Right ventricle myocardium superior (tissue), 1 donor: ENCODE measurements at regions not wholly inside any gene's neighbourhood (a gene's known extent, or its start where the extent isn't known, plus 50 kb on each side); places are given as distances from the start of the nearest gene placed in this dataset.
A peak's percentile ranks its signal among the peaks of the same experiment; 100 is the strongest.
"Not testable (repeated sequence)": the region's sequence is repeated elsewhere in the genome, so short reads cannot be mapped to it uniquely, and the experiment has no call there.

ENCODE experiments used
- ATAC-seq: fragments of 200-7000 bp; cut with Tn5 transposase; one replicate; pipeline ENCODE4 v1.9.1; 2020; ENCODE audit warnings: mild to moderate bottlenecking; ENCODE audit not compliant: poor library complexity
- DNase-seq: peaks from one replicate; pipeline ENCODE4 v3.0.0-alpha.2; 2020
- intact Hi-C: fragments of 100-400 bp; cut with DNase I; formaldehyde crosslinking; loops from one replicate; pipeline ENCODE4 v1.11.2; 2022
- donor health status: DM: no; HTN: yes; CAD: no; lungs with severe emphysema.

DNA sequence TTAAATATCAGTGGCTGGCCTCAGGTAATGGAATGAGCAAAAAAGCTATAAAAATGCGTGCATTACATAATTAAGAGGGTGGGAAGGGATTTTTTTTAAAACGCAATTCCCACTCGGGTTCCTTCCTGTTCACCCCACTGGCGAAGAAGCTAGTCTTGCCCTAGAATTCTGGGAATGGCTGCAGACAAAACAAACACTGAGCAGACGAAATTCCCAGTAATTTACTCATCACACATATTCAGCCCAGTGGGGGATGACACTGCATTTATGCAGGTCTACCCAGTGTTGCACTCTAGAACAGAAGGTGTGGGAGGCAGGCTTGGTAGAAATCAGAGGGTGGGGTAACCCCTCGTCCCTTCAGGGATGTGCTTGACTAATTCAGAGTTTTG lies 2695.0 kb upstream of the DEFB115 start:
- DNase-seq (no peak), ATAC-seq (no peak)
- intact Hi-C loops, result no loop called here

DNA sequence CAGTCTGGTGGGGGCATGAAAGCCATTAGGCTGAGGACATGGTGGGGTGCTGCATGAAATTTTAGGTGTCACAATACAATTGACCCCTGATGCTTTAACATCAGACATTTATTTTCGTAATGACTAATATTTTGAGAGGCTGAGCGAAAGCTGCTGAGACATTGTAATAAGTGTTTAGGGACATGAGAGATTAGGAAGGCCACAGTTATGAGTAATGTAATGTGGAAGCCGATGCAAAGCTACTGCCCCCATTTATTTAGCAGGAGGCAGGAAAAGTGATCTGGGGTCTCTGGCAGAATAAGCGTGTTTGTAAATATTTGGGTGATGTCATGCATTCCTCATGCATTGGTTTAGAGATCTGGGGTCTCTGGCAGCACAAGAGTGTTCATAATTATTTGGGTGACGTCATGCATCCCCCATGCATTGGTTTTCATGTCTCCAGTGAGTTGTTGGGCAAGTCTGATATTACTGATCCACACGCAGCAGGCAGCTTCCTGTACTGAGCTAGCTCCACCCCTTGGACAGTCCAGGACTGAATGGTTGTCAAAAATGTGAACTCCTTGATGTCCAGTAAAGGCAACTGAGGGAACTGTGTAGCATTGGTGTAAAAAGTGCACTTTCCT lies 2694.5 kb upstream of the DEFB115 start:
- DNase-seq, ATAC-seq, intact Hi-C loops: not testable (repeated sequence)

DNA sequence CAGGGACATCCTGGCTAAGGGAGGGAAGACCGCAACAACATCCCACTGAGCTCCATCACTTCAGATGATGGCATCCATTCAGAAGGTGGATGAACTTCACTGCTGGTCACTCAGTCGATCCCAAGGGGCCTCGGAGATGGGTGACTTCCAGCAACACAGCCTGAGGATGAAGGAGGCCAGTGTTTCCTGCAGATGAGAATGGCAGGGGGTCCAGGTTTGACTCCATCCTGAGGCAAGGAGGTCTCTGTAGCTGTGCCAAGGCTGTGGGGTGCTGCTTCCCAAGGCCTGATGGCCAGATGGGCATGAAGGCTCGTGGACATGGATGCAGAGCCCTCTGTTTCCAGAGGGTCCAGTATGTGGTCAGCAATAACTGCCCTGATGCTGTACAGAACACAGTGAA lies 2693.4 kb upstream of the DEFB115 start:
- DNase-seq, ATAC-seq, intact Hi-C loops: not testable (repeated sequence)

DNA sequence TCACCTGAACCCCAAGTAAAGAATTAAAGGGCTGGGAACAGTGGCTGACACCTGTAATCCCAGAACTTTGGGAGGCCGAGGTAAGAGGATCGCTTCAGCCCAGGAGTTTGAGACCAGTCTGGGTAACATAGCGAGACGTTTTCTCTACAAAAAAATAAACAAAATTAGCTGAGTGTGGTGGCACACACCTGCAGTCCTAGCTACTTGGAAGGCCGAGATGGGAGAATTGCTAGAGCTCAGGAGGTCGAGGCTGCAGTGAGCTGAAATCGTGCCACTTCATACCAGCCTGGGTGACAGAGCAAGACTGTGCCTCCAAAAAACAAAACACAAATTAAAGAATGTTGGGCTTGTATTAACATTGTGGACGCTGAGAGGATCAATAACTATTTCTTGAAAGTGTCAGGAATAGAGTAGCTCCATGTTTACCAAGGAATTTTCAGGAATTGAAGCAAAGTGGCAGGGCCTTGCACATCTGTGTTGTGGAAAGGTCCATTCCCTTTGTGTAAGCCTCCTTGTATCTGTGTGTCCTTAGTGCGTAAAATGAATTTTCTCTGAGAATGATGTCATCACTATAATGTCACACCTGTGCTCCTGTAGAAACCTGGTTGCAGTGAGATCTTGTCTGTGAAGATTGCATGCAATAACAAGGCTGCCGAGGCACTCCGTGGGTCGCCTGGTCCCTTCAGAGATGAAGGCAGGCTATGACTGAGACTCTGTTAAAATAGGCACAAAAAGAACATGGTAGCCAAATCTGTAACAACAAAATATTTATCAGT lies 2692.6 kb upstream of the DEFB115 start:
- ATAC-seq, DNase-seq, intact Hi-C loops: not testable (repeated sequence)

DNA sequence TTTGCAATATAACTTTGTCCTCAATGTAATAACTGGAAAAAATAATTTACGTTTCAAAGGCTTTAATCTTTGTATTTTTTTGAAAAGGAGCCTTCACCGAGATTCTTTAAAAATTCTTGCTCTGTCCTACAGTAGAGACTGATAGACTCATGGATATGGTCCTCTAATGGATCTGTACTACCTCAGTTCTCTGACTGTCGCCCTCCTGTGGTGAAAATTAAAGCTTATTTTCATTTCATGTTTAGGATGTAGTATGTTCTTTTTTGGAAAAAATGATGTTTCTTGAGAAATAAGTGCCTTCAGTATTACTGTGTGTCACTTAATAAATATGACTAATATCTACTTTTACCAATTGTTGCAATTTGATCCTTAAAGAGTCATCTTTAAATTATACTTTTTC lies 2681.5 kb upstream of the DEFB115 start:
- ATAC-seq, intact Hi-C loops, DNase-seq: not testable (repeated sequence)

DNA sequence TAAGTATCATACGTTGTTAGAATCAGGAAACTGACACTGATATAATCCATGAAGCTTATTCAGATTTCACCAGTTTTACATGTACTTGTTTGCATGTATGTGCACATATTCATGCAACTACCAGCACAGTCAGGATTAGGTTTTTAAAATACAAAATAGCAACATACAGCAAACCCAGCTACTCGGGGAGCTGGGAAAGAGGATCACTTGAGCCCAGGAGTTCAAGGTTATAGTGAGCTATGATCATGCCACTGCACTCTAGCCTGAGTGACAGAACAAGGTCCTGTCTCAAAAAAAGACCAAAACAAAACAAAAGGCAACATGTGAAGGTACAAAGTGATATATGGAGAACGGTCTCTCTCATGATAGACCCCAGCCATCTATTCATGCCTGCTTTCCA lies 2665.8 kb upstream of the DEFB115 start:
- DNase-seq, intact Hi-C loops, ATAC-seq: not testable (repeated sequence)

DNA sequence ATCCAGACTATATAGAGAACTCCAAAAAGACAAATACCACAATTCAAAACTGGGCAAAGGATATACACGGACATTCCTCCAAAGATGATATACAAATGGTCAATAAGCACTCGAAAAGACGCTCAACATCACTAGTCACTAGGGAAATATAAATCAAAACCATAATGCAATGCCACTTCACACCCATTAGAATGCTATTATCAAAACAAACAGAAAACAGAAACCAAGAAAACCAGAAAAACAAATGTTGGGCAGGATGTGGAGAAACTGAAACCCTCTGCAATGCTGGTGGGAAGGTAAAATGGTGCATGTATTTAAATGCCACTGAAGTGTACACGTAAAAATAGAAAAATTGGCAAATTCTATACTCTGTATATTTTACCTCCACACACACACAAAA lies 2664.1 kb upstream of the DEFB115 start:
- not testable (repeated sequence) for ATAC-seq

DNA sequence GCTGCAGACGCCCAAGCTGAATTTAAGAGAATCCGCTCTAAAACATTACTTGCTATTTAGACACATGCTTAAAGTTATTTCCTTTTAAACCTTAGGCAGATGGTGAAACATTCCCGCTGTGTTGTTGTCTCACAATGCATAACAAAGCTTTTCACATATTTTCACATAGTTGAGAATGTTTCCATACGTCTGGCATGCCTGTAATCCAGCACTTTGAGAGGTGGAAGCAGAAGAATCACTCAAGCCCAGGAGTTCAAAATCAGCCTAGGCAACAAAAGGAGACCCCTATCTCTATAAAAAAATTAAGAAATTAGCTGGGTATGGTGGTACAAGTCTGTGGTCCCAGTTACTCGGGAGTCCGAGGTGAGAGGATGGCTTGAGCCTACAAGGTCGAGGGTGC lies 2663.0 kb upstream of the DEFB115 start:
- DNase-seq, ATAC-seq, intact Hi-C loops: not testable (repeated sequence)

More for the DNA sequence above, 2664.1 kb upstream of the DEFB115 start:
- DNase-seq, intact Hi-C loops: not testable (repeated sequence)

DNA sequence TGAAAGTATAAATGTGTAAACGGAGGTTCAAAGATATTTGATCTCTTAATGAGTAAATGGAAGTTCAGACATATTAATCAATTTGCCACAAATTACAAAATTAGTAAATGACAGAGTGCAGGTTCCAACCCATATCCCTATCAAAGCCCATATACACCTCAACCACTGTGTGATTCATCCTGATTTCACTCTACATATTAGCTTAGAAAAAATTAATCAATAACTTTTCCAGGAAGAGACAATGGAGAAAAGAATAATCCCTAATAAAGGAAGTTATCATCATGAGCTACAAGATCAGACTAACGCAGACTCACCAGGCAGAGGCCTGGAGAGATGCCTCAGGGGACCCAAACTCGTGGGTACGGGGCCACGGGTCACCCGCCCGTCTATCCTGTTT lies 2655.5 kb upstream of the DEFB115 start:
- intact Hi-C loops, DNase-seq, ATAC-seq: not testable (repeated sequence)

DNA sequence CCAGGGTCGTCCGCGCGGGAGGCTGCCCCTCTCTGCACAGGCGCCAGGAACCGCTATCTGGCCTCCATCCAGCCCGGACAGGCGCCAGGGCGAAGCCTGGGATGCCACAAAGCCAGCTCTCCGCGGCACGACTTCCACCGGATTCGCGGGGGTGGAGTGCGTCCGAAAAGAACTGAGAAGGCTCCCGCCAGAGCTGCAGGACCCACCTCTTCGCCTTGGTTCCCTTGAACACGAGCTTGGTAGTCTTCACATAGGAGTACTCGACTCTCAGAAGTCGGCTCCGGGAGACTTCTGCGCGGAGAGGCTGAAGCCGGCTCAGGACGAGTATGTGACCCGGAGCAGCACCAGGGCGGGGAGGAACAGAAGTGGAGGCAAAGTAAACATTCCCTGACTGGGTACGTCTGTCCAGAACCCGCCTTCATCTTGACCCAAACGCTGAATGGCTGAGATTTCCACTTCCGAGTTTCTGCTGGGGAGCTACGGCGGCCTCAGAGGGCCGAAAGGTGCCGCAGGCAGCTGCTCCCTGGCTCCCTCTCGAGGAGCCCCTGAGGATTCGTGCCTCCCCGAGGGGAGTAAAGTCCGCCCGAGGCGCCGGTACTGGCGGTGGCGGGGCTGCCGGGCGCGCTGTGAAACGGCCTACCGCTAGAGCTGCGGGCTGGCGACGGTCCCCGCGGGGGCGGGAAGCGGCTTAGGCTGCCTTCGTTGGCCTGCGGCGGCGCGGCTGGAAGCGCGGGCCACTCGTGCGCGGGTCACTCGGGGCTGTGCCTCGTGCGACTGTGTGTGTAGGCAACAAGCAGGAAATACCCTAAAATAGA lies 2654.9 kb upstream of the DEFB115 start:
- ATAC-seq (peak; percentile 100), DNase-seq (peak; percentile 89)
- intact Hi-C loops, result not testable (repeated sequence)

DNA sequence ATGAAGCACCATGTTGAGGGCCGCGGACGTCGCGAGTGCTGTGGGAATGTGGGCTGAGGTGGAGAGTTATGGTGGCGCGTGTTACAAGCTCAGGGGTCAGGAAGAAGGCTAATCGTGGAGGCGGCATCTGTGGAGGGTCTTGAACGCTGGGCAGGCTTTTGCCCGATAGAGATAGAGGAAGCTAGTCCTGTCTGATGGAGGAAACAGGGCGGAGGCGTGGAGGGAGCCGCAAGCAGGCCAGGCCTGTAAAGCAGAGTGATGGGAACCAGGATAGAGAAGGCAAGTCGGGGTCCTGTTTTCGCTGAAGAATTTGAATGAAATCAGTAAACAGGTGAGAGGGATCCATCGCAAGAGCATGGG lies 2654.3 kb upstream of the DEFB115 start:
- DNase-seq, ATAC-seq, intact Hi-C loops: not testable (repeated sequence)

DNA sequence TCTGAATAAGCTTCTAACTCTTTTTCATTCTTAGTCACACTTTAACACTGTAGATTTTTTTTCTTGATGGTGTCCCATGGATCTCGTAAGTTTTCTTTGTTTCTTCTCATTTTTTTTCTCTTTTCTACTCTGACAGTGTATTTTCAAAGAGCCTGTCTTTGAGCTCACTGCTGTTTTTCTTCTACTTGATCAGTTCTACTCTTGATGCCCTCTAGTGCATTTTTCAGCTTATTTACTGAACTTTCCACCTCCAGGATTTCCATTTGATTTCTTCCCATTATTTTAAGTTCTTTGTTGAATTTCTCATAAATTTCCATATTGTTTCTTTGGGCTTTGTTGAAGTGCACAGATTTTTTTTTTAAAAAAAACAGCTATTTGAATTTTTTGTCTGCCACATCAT lies 2641.1 kb upstream of the DEFB115 start:
- no peak for ATAC-seq
- intact Hi-C loops, result no loop called here
- DNase-seq, result no peak

DNA sequence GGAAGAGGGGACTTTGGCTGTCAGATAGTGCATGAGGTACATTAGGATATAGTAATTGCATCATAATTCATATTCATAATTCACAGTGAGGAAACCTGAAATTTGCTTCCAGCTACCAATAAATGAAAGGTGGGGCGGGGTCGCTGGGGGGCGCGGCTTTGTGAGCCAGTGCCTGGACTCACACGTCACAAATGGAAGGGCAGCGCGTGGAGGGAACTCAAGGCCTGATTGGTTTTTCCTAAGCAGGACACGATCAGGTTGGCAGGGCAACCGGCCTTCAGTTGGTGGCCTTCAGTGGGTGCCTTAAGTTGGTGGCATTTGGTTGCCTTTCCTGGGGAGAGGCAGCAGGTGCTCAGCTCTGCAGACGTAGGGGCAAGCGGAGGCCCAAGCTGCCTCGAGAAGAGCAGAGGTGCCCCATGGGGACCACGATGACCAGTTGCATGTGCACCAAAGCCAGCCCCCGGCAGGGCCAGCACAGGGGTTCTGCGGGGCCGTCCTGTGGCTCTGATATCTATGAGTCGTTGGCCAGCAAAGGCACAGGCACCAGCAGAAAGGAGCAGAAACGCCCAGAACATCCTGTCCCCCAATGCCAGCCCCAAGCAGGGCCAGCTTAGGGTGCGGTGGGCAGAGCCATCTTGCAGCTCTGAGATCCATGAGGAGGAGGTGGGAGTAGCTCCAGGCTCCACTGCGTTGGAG lies 2637.4 kb upstream of the DEFB115 start:
- ATAC-seq, intact Hi-C loops: not testable (repeated sequence)
- DNase-seq, result peak; percentile 28

DNA sequence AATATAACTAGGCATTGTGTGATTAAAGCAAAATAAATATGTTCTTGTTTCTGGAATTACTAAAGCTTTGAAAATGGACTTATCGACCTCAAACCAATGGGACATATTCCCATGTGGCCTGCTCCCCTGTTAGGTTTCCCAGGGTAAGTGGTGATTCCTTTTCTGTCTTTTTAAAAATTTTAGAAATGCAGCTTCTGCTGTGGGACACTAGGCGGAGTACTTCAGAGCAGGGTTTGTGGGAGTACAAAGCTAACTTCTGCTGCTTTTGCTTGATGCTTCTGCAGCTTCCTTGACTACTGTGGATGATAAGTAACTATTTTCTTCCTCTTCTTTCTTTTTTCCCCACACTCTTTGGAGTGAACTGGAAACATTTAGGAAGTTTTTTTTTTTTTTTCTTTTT lies 2632.4 kb upstream of the DEFB115 start:
- intact Hi-C loops, DNase-seq, ATAC-seq: not testable (repeated sequence)

DNA sequence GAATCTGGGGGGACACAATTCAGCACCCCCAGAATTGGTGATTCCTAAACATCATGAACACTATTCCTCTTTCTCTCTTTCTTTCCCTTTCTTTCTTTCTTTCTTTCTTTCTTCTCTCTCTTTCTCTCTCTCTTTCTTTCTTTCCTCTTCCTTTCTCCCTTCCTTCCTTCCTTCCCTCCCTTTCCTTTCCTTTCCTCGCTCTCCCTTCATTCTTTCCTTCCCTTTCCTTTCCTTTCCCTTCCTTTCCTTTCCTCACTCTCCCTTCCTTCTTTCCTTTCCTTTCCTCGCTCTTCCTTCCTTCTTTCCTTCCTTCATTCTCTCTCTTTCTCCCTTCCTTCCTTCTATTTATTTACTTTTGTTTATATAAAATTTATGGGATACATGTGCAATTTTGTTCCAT lies 2616.6 kb upstream of the DEFB115 start:
- DNase-seq, ATAC-seq, intact Hi-C loops: not testable (repeated sequence)
